Stimulated activated memory B cell treated with anti-CD40 and anti-IgM and Interleukin-4, amounts not matched to agents 10 μg/mL and 1 μg/mL and 100 μg/mL, for 72 hours (primary cell): ENCODE measurements at regions not wholly inside any gene's neighbourhood (a gene's known extent, or its start where the extent isn't known, plus 50 kb on each side); places are given as distances from the start of the nearest gene placed in this dataset.

ENCODE experiments used
- ATAC-seq: fragments of 150-1000 bp; cut with Tn5 transposase; 2 replicates; pipeline ENCODE4 v1.10.0; 2021
- H3K27ac Mint-ChIP-seq: one replicate; pipeline ENCODE4 v1.8.0; 2022; ENCODE audit warnings: mild to moderate bottlenecking, mixed read lengths
- H3K27me3 Mint-ChIP-seq: one replicate; pipeline ENCODE4 v1.8.0; 2022; ENCODE audit warnings: mixed read lengths
- H3K36me3 Mint-ChIP-seq: one replicate; pipeline ENCODE4 v1.8.0; 2022; ENCODE audit warnings: mixed read lengths
- H3K4me1 Mint-ChIP-seq: one replicate; pipeline ENCODE4 v1.8.0; 2022; ENCODE audit warnings: mixed read lengths
- H3K4me3 Mint-ChIP-seq: one replicate; pipeline ENCODE4 v1.8.0; 2022; ENCODE audit warnings: mild to moderate bottlenecking, moderate library complexity, mixed read lengths
- H3K9me3 Mint-ChIP-seq: one replicate; pipeline ENCODE4 v1.8.0; 2022; ENCODE audit warnings: mixed read lengths

GRCh38 chr12:127280393-127281275 lies 986.3 kb upstream of the TMEM132C start:
- H3K27me3 Mint-ChIP-seq = no peaks in the 10 kb centered on the region
- no peak for ATAC-seq
- H3K4me1 Mint-ChIP-seq = peaks cover 12% of the 10 kb centered on the region
- H3K27ac Mint-ChIP-seq = no peak overlapping the region
- H3K36me3 Mint-ChIP-seq = peaks cover 5% of the 10 kb centered on the region
- H3K4me3 Mint-ChIP-seq = no peak overlapping the region
- H3K9me3 Mint-ChIP-seq = peaks cover 12% of the 10 kb centered on the region

- Mint-ChIP-seq H3K27ac (no peak overlapping the region), H3K4me3 (no peak overlapping the region), H3K4me1 (peaks cover 6% of the 10 kb centered on the region), H3K9me3 (peaks cover 9% of the 10 kb centered on the region), H3K36me3 (peaks cover 5% of the 10 kb centered on the region), H3K27me3 (no peaks in the 10 kb centered on the region)
- no peak for ATAC-seq
These were observed 984.0 kb upstream of the TMEM132C start for GRCh38 chr12:127282786-127283565.

DNA sequence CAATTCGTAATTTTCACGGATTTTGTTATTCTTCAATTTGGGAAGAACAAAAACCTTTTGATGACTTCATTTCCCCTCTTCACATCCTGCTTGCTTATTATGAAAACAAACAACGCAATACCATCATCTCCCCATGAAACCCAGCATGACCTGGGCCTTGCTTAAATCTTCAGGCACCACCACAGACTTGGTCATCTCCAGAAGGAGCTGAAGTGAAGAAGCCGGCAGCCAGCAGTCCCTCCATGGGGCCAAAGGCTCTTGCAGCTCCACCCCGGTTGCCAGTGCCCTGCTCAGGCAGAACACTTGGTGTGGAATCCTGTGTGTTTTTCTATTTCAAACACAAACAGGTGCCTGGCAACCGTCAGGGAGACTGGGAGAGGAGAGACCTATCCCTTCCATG lies 982.9 kb upstream of the TMEM132C start:
- peaks cover 9% of the 10 kb centered on the region for H3K9me3 Mint-ChIP-seq

DNA sequence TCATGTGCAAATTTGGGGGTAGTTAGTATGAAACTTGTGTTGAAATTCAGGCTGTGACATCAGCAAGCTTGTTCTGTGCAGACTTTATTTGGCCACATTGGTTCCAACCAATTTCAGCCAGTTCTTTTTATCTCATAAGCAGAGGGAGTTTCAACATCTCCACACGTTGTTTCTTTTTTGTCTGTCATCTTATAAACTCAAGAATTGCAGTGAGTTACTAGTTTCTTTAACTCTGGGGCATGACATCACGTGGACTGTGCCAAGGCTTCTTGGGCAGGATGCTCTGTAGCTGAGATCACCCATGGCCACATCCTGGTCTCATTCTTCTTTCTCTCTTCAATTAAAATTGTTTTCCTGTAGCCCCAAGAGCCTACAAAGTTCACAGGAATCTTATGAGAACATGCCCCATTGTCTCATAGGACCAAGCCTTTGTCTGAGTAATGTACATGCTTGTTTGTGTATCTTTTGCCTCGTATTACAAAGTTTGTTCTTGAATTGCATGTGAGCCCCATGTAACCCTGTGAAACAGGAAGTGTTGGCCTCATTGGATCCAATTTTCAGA lies 982.0 kb upstream of the TMEM132C start:
- Mint-ChIP-seq H3K9me3 (peaks cover 9% of the 10 kb centered on the region), H3K4me3 (no peak overlapping the region), H3K36me3 (peaks cover 5% of the 10 kb centered on the region), H3K4me1 (peaks cover 5% of the 10 kb centered on the region), H3K27me3 (no peaks in the 10 kb centered on the region), H3K27ac (no peak overlapping the region)
- ATAC-seq = no peak

More for the DNA sequence above, 982.9 kb upstream of the TMEM132C start:
- no peaks in the 10 kb centered on the region for H3K27me3 Mint-ChIP-seq
- H3K36me3 Mint-ChIP-seq = peaks cover 5% of the 10 kb centered on the region
- no peak for ATAC-seq
- no peak overlapping the region for H3K27ac Mint-ChIP-seq
- H3K4me1 Mint-ChIP-seq = peaks cover 5% of the 10 kb centered on the region
- H3K4me3 Mint-ChIP-seq = no peak overlapping the region

- ATAC-seq = no peak
- Mint-ChIP-seq H3K27ac (no peak overlapping the region), H3K9me3 (peaks cover 5% of the 10 kb centered on the region), H3K4me3 (no peak overlapping the region), H3K27me3 (no peaks in the 10 kb centered on the region), H3K4me1 (no peaks in the 10 kb centered on the region), H3K36me3 (no peaks in the 10 kb centered on the region)
These were observed 980.7 kb upstream of the TMEM132C start for GRCh38 chr12:127286281-127286680.

- no peak overlapping the region for H3K4me3 Mint-ChIP-seq
- peaks cover 5% of the 10 kb centered on the region for H3K9me3 Mint-ChIP-seq
- ATAC-seq = no peak
- no peaks in the 10 kb centered on the region for H3K4me1 Mint-ChIP-seq
- no peaks in the 10 kb centered on the region for H3K27me3 Mint-ChIP-seq
- H3K36me3 Mint-ChIP-seq = no peaks in the 10 kb centered on the region
- H3K27ac Mint-ChIP-seq = no peak overlapping the region
These were observed 979.7 kb upstream of the TMEM132C start for GRCh38 chr12:127287256-127287655.

DNA sequence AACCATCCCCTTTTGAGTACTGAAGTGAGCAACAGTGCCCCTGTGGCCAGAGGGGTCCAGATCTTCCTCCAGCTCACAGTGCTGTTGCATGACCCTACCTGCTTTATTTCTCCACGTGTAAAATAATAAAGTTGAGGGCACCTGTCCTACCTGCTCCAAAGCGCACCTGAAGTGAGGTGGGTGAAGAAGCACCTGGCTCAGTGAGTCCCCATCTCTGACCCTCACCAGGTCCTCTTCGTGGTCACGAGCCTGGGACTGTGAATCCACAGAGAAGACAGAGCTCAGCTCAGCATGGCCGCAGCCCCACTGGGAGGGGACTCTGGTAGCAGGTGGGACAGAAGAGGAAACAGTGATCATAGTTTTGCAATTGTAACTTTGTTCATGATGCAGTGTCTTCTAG lies 976.7 kb upstream of the TMEM132C start:
- no peak for ATAC-seq
- Mint-ChIP-seq H3K4me3 (no peak overlapping the region), H3K36me3 (no peaks in the 10 kb centered on the region), H3K27ac (no peak overlapping the region), H3K9me3 (peaks cover 5% of the 10 kb centered on the region), H3K4me1 (no peaks in the 10 kb centered on the region), H3K27me3 (no peaks in the 10 kb centered on the region)

GRCh38 chr12:127292736-127293135 lies 974.2 kb upstream of the TMEM132C start:
- Mint-ChIP-seq H3K36me3 (no peaks in the 10 kb centered on the region), H3K27me3 (no peaks in the 10 kb centered on the region)

DNA sequence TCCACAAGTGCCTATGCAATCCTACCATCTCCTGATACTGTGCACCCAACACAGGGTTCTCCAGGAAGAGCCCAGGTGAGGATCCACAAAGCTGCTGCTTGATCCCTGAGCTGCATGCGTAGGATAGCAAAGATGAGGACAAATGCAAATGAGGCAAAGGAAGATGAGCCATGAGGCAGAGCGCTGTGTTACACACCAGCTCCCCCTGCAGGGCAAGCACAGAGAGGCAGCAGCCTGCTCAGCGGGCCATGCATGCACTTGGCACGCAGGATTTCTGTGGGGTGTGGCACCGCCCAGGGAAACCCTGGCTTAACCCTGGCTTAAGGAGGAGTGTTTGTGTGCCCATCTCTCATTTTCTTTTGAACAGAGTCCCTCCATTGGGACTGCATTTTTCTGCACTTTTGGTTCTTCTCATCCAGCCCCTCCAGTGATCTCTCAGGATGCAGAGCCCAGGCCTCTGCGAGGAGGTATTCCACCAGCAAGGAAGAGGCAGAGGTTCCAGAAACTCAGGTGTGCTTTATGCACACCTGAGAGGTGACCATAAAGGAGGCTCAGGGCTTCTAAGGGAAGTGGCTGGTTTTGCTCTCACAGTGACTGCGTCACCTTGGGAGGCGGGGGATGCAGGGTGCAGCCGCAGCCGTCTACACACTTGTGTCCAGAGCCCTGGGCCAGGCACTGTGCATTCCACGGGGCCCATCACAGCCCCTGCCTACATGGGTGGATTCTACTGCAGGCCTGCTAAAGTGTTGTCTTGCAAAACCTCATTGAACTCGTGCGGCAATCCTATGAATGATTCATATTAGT lies 973.3 kb upstream of the TMEM132C start:
- Mint-ChIP-seq H3K36me3 (no peaks in the 10 kb centered on the region), H3K27me3 (no peaks in the 10 kb centered on the region), H3K27ac (no peak overlapping the region), H3K9me3 (peaks cover 3% of the 10 kb centered on the region), H3K4me3 (no peak overlapping the region), H3K4me1 (no peaks in the 10 kb centered on the region)
- ATAC-seq = no peak

More at GRCh38 chr12:127292736-127293135, 974.2 kb upstream of the TMEM132C start:
- Mint-ChIP-seq H3K4me3 (no peak overlapping the region), H3K9me3 (peaks cover 3% of the 10 kb centered on the region), H3K27ac (no peak overlapping the region), H3K4me1 (no peaks in the 10 kb centered on the region)
- no peak for ATAC-seq

GRCh38 chr12:127294651-127295210 lies 972.2 kb upstream of the TMEM132C start:
- Mint-ChIP-seq H3K36me3 (no peaks in the 10 kb centered on the region), H3K27me3 (no peaks in the 10 kb centered on the region), H3K27ac (no peak overlapping the region), H3K4me1 (no peaks in the 10 kb centered on the region), H3K9me3 (peaks cover 6% of the 10 kb centered on the region), H3K4me3 (no peak overlapping the region)
- no peak for ATAC-seq

GRCh38 chr12:127295630-127296029 lies 971.3 kb upstream of the TMEM132C start:
- Mint-ChIP-seq H3K27me3 (no peaks in the 10 kb centered on the region), H3K36me3 (no peaks in the 10 kb centered on the region), H3K4me3 (no peak overlapping the region), H3K4me1 (no peaks in the 10 kb centered on the region), H3K9me3 (peaks cover 9% of the 10 kb centered on the region), H3K27ac (no peak overlapping the region)
- ATAC-seq = no peak

- Mint-ChIP-seq H3K4me1 (no peaks in the 10 kb centered on the region), H3K36me3 (no peaks in the 10 kb centered on the region), H3K4me3 (no peak overlapping the region), H3K27ac (no peak overlapping the region), H3K27me3 (no peaks in the 10 kb centered on the region), H3K9me3 (peaks cover 9% of the 10 kb centered on the region)
- no peak for ATAC-seq
These were observed 970.4 kb upstream of the TMEM132C start for GRCh38 chr12:127296591-127296990.

- Mint-ChIP-seq H3K36me3 (no peaks in the 10 kb centered on the region), H3K27me3 (no peaks in the 10 kb centered on the region), H3K4me3 (no peak overlapping the region), H3K27ac (no peak overlapping the region), H3K4me1 (no peaks in the 10 kb centered on the region), H3K9me3 (peaks cover 9% of the 10 kb centered on the region)
- ATAC-seq = no peak
These were observed 969.6 kb upstream of the TMEM132C start for GRCh38 chr12:127297327-127297726.

DNA sequence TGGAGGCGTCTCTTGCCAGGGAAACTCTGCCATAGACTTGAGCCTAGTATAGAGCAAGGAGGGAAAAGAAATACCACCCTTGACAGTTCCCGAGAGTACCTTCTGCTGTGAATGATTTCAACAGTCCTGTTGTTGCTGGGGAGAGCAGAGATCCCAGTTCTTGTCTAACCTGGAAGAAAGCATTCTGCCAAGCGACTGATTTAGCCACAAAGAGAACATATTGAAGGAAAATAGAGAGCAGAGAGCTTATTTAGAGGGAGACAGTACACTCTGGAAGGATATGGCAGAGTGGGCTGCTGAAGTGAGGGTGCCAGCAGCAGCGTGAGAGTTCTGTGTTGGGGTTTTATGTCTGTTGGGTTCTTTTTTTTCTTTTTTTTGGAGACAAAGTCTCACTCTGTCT lies 966.9 kb upstream of the TMEM132C start:
- ATAC-seq = no peak
- H3K9me3 Mint-ChIP-seq = peaks cover 6% of the 10 kb centered on the region

More for the DNA sequence above, 966.9 kb upstream of the TMEM132C start:
- Mint-ChIP-seq H3K27ac (no peak overlapping the region), H3K4me3 (no peak overlapping the region), H3K4me1 (no peaks in the 10 kb centered on the region), H3K27me3 (no peaks in the 10 kb centered on the region), H3K36me3 (no peaks in the 10 kb centered on the region)
